HCT116 (cell line): ENCODE measurements at regions not wholly inside any gene's neighbourhood (a gene's known extent, or its start where the extent isn't known, plus 50 kb on each side); places are given as distances from the start of the nearest gene placed in this dataset.

Experiments
- CEBPB ChIP-seq: IDR thresholded peaks from 2 replicates; pipeline ENCODE4 v1.6.1; 2012; ENCODE audit warnings: low read depth
- CTCF ChIP-seq, 3 experiments: fragments of 200-600 bp in 1 of 3; sonication (generic) in 1 of 3; IDR thresholded peaks in 2 of 3; conservative IDR thresholded peaks in 1 of 3; 2 replicates each; pipeline ENCODE4 v1.5.1; 2012 to 2017; ENCODE audit warnings: low read depth in 2 of 3, low read length in 2 of 3, antibody characterized with exemption in 1 of 3, borderline replicate concordance in 1 of 3, control low read depth in 1 of 3, mild to moderate bottlenecking in 1 of 3, mixed read lengths in 1 of 3, mixed run types in 1 of 3, moderate library complexity in 1 of 3; ENCODE audit not compliant: insufficient read depth in 1 of 3
- EZH2 ChIP-seq: fragments of 200-600 bp; sonication (generic); IDR thresholded peaks from 2 replicates; pipeline ENCODE4 v1.6.1; 2017; ENCODE audit warnings: antibody characterized with exemption, mixed run types
- MAX ChIP-seq: IDR thresholded peaks from 2 replicates; pipeline ENCODE4 v1.6.1; 2012
- POLR2A ChIP-seq: IDR thresholded peaks from 2 replicates; pipeline ENCODE4 v1.7.0; 2011; ENCODE audit warnings: borderline replicate concordance; ENCODE audit not compliant: insufficient read depth, insufficient read length; ENCODE audit errors: extremely low read depth
- POLR2AphosphoS5 ChIP-seq: IDR thresholded peaks from 2 replicates; pipeline ENCODE4 v1.6.1; 2011; ENCODE audit warnings: mild to moderate bottlenecking, low read depth, low read length, moderate library complexity
- REST ChIP-seq: IDR thresholded peaks from 2 replicates; pipeline ENCODE4 v1.6.1; 2012; ENCODE audit warnings: low read depth
- SIN3A ChIP-seq: IDR thresholded peaks from 2 replicates; pipeline ENCODE4 v1.6.1; 2012; ENCODE audit warnings: low read depth
- SP1 ChIP-seq: IDR thresholded peaks from 2 replicates; pipeline ENCODE4 v1.6.1; 2012; ENCODE audit warnings: low read depth
- SRF ChIP-seq: IDR thresholded peaks from 2 replicates; pipeline ENCODE4 v1.6.1; 2012; ENCODE audit warnings: low read depth
- TCF7L2 ChIP-seq: IDR thresholded peaks from 2 replicates; pipeline ENCODE4 v1.7.0; 2011; ENCODE audit warnings: borderline replicate concordance, inconsistent platforms; ENCODE audit not compliant: insufficient read depth, insufficient read length; ENCODE audit errors: extremely low read depth

- TF ChIP-seq SRF (no peak), POLR2A (no peak), CTCF (IDR thresholded peaks at IDR 0.05 in 2 of 3, conservative IDR thresholded peaks at IDR 0.05 in 1 of 3; ENCODE audit: borderline replicate concordance in 1 of 3, insufficient read depth in 1 of 3, low read depth in 2 of 3, low read length in 2 of 3) (no peak), MAX (no peak), POLR2AphosphoS5 (no peak), EZH2 (no peak), REST (no peak), SP1 (no peak), CEBPB (no peak), SIN3A (no peak), TCF7L2 (no peak)
These were observed 840.8 kb upstream of the HTR2C start for GRCh38 chrX:113743069-113743468.
